ENCODE measurements at regions not wholly inside any gene's neighbourhood (a gene's known extent, or its start where the extent isn't known, plus 50 kb on each side); places are given as distances from the start of the nearest gene placed in this dataset.

DNA sequence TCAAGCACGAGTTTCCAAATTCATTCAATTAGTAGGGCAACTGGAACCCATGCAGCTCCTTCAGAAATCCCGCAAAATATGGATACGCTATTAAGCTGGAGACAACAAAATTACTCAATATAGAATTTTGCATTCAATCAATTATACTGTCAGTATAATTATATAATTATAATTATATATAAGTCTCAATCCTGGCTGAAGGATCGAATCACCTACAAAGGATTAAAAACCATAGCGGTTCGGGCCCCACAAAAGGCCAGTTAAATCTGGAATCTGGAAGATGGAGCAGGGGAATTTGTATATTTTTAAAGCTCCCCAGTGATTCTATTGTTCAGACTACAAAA, 55.7 kb downstream of the FHIP2A start:
- Histone ChIP-seq H3K9me3 (no peaks in the 10 kb centered on the region), H3K4me1 (peaks cover 12 to 27% (median 22%) of the 10 kb centered on the region in 3 donors), H3K27ac (no peak overlapping the region), H3K4me3 (no peak overlapping the region), H3K27me3 (peaks cover 0 to 8% (median 0%) of the 10 kb centered on the region in 4 donors), H3K36me3 (no peaks in the 10 kb centered on the region)
- 30 to 34% methylated on average over 6 of the region's 6 CpGs for WGBS, 2 donors
- TF ChIP-seq POLR2A (IDR thresholded peaks at IDR 0.05): no peak
- TF ChIP-seq, protein P1, sequence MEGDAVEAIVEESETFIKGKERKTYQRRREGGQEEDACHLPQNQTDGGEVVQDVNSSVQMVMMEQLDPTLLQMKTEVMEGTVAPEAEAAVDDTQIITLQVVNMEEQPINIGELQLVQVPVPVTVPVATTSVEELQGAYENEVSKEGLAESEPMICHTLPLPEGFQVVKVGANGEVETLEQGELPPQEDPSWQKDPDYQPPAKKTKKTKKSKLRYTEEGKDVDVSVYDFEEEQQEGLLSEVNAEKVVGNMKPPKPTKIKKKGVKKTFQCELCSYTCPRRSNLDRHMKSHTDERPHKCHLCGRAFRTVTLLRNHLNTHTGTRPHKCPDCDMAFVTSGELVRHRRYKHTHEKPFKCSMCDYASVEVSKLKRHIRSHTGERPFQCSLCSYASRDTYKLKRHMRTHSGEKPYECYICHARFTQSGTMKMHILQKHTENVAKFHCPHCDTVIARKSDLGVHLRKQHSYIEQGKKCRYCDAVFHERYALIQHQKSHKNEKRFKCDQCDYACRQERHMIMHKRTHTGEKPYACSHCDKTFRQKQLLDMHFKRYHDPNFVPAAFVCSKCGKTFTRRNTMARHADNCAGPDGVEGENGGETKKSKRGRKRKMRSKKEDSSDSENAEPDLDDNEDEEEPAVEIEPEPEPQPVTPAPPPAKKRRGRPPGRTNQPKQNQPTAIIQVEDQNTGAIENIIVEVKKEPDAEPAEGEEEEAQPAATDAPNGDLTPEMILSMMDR (IDR thresholded peaks at IDR 0.05): no peak
- intact Hi-C loops (cut with DNase I): no loop called here
- DNase-seq: no peak

DNA sequence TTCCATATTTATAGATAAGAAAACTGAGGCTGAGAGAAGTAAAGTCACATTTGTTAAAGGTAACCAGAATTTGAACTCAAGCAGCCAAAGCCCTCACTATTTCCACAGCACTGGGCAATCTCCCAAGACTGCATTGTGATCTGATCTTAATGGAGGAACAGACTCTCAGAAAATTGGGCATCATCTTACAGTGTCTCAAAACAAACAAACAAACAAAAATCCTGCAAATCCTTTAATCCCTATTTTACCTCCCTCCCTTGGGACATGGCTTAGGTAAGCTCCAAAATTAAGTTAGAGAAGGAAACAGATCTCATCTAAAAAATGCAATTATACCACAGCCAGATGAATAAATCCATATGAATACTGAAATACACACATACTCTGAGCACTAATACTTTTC, 57.5 kb downstream of the FHIP2A start:
- no peak for DNase-seq
- H3K4me1 ChIP-seq: peaks cover 18 to 31% (median 24%) of the 10 kb centered on the region in 3 donors
- no peaks in the 10 kb centered on the region for H3K36me3 ChIP-seq
- peaks cover 0 to 8% (median 0%) of the 10 kb centered on the region in 4 donors for H3K27me3 ChIP-seq
- intact Hi-C loops (cut with DNase I): no loop called here
- H3K27ac ChIP-seq: no peak overlapping the region
- H3K4me3 ChIP-seq: no peak overlapping the region
- TF ChIP-seq, protein P1 (IDR thresholded peaks at IDR 0.05): no peak
- no peak for TF ChIP-seq POLR2A (IDR thresholded peaks at IDR 0.05)
- no peaks in the 10 kb centered on the region for H3K9me3 ChIP-seq

GRCh38 chr10:114879541-114880158, 58.1 kb downstream of the FHIP2A start:
- 39 to 45% methylated on average over 11 to 12 of the region's 13 CpGs for WGBS, 2 donors
- intact Hi-C loops (cut with DNase I): no loop called here
- Histone ChIP-seq H3K27ac (no peak overlapping the region), H3K4me1 (peaks cover 18 to 31% (median 24%) of the 10 kb centered on the region in 3 donors), H3K4me3 (no peak overlapping the region), H3K9me3 (no peaks in the 10 kb centered on the region), H3K36me3 (no peaks in the 10 kb centered on the region), H3K27me3 (peaks cover 0 to 8% (median 0%) of the 10 kb centered on the region in 4 donors)
- DNase-seq: no peak
- TF ChIP-seq POLR2A (IDR thresholded peaks at IDR 0.05): no peak
- TF ChIP-seq, protein P1 (IDR thresholded peaks at IDR 0.05): peak; percentile 9 to 40 (median 28)

GRCh38 chr10:114881417-114881816, 56.6 kb upstream of the TRUB1 start:
- WGBS, 2 donors: 60 to 79% methylated on average over 2 to 3 of the region's 3 CpGs
- no peaks in the 10 kb centered on the region for H3K9me3 ChIP-seq
- no peaks in the 10 kb centered on the region for H3K36me3 ChIP-seq
- TF ChIP-seq, protein P1 (IDR thresholded peaks at IDR 0.05): no peak
- TF ChIP-seq POLR2A (IDR thresholded peaks at IDR 0.05): no peak
- intact Hi-C loops (cut with DNase I): no loop called here
- DNase-seq: no peak
- H3K27ac ChIP-seq: peak overlapping the region in 1 of 4 donors; percentile 50
- peaks cover 0 to 1% (median 0%) of the 10 kb centered on the region in 4 donors for H3K27me3 ChIP-seq
- H3K4me3 ChIP-seq: no peak overlapping the region
- peaks cover 12 to 26% (median 23%) of the 10 kb centered on the region in 3 donors for H3K4me1 ChIP-seq

GRCh38 chr10:114881901-114882300, 56.1 kb upstream of the TRUB1 start:
- Histone ChIP-seq H3K36me3 (no peaks in the 10 kb centered on the region), H3K4me1 (peaks cover 7 to 21% (median 18%) of the 10 kb centered on the region in 3 donors), H3K27me3 (no peaks in the 10 kb centered on the region), H3K27ac (peak overlapping the region in 2 of 4 donors; percentile 49 to 50), H3K4me3 (no peak overlapping the region), H3K9me3 (no peaks in the 10 kb centered on the region)
- TF ChIP-seq, protein P1 (IDR thresholded peaks at IDR 0.05): no peak
- no peak for TF ChIP-seq POLR2A (IDR thresholded peaks at IDR 0.05)
- DNase-seq: no peak
- WGBS, 2 donors: 25 to 41% methylated on average over 10 to 12 of the region's 12 CpGs
- intact Hi-C loops (cut with DNase I): no loop called here
